Retina (tissue), 1 donor: ENCODE measurements at regions not wholly inside any gene's neighbourhood (a gene's known extent, or its start where the extent isn't known, plus 50 kb on each side); places are given as distances from the start of the nearest gene placed in this dataset.

Experiments used
- DNase-seq: peaks from one replicate; pipeline ENCODE4 v3.0.0-alpha.2; 2016

DNA sequence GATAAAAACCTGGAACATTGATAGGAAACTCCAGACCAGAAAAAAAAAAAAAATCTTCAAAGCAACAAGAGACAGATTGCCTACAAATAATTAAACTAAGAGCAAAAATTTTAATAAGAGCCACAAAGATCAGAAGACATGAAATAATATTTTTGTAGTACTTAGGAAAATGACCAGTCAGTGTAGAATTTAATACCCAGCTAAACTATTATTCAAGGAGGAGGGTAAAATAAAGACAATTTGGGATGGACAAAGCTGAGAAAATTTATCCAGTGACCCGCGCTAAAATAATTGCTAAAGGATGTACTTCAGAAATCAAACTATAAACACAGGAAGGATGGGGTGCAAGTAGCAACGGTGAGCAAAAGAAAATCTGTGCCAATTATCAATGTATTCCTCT, 133.2 kb downstream of the AQP9 start:
- DNase-seq, result no peak

DNA sequence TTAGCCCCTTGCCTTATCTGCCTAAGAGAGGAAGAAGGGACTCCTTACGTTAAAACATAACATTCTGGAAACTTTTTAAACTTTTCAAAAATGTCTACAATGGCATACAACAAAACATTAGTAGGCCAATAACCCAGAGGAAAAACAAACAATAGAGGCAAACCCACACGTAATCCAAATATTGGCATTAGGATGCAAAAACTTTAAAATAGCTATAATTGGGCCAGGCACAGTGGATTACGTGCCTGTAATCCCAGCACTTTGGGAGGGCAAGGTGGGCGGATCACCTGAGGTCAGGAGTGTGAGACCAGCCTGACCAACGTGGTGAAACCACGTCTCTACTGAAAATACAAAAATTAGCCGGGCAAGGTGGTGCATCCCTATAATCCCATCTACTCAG, 134.9 kb downstream of the AQP9 start:
- DNase-seq, result no peak

DNA sequence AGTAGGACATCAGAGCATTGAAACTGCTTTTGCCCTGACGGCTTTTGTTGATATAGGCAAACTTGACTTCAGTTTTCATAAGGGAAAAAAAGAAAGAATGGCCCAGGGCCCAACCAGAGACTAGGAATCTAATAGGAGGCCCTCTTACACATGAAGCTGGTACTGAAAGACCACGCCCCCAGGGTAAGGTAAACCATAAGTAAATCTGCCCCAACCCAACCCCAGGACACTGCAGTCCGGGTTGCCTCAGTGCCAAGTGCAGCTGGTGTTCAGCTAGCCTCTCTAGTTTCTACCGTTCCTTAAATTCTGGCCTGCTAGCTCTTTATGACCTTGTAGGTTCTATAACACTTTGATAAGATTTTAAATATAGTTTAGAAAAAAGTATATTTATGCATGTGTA, 136.7 kb downstream of the AQP9 start:
- DNase-seq, result no peak

DNA sequence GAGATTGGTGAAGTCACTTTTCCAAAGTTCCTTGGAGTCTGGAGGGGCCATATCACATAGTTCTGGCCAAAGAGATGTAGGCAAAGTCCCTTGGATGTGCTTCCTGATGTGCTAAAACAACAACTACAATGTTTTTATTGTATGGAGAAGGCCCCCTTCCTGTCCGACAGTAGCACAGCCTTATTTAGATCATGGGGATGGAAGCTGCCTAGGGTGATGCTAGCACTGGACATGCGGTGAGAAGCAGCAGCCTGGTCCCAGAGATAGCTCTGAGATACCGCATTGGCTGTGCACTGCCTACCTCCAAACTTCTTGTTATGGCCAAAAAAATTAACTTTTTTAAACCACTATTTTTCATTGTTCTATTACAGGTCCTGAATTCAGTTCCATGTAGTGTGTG, 137.6 kb downstream of the AQP9 start:
- no peak for DNase-seq

DNA sequence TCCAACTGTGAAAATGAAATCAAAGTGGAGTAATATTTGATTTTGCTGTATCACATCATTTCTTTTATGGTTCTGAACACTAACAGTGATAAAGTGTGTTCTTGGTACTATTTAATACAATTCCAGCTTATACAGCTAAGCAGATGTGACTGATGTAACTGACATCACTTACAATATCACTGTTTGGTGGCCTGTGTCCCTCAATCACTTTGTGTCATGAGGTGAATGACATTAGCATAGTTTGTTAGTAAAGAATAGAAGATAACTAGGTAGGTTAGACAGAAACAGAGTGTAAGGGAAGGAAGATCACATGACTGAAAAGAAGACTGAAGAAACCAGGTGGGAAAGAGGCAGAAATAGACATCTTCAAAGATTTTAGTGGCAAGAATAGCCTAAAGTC, 138.7 kb downstream of the AQP9 start:
- DNase-seq, result no peak

DNA sequence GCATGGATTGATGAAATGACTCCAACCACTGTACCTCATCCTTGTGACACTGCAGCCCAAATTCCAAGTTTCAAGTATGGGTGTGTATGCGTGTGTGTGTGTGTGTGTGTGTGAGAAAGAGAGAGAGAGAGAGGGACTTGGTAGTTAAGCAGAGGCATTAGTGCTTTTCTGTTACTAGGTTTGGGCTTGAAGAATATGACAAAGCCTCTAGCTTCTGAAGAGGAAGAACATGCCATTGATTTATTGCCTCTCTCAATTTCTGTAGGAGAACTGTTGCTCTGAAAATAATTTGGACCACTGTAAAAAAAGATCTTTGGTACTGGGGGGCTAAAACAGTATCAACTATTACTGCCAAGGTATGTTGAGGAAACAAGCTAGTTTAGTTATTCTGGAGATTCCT, 139.2 kb downstream of the AQP9 start:
- no peak for DNase-seq

DNA sequence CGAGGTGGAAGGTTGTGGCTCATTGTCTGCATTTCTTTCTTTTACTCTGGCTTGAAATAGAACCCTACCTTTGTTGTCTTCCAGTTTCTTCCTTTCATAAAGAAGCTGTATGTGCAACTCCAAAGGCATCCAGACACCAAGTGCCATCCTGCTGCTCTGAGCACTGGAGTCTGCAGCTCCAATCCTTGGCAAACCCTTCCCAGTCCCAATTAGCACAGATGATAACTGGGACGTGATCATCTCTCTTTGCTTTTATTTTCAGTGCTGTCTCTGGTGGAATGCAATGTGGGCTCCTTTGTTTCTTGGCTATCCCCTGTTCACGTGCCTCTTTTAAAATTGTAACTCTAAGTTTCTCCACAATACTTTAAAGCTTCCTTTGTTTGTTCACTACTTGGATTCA, 140.9 kb downstream of the AQP9 start:
- DNase-seq, result no peak

DNA sequence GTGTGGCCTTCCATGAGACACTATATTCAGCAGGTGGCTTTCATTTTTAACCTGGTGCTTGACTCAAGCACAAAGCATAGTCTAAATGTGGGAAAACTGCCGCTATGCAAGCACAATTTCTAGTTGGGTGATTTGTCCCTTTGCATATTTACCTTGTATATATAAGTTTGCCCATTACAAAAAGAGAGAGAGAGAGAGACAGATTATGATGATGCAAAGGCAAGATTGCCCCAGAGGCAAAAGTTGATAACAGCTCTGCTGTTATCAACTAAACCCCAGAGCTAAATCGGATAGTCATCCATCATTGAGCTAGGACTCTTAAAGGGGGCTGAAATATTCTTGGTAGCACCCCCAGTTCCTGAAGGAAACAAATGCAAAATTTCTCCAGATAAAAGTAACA, 141.5 kb downstream of the AQP9 start:
- DNase-seq, result no peak

DNA sequence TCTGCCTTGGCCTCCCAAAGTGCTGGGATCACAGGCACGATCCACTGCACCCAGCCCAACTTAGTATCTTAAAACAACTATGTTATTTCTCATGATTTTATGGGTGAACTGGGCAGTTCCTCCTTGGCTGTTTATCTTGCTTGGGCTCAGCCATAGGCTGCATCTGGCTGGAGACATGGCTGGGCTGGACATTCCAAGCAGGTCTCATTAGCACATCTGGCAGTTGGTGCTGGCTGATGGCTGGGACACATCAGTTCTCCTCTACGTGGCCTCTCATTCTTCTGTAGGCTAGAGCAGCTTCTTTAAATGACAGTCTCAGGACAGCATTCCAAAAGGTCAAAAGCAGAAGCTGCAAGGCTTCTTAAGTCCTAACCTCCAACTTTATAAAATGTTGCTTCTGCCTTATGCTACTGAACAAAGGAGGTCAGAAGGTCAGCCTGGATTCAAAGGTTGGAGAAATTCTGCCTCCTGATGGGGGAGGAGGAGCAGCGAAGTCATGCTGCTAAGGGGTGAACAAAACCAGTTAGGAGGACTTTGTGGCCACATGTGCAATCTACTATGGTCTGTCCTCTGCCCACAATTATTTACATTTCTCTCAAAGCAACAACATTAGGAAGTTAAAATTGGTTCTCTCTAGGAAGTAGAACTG, 144.0 kb downstream of the AQP9 start:
- no peak for DNase-seq

DNA sequence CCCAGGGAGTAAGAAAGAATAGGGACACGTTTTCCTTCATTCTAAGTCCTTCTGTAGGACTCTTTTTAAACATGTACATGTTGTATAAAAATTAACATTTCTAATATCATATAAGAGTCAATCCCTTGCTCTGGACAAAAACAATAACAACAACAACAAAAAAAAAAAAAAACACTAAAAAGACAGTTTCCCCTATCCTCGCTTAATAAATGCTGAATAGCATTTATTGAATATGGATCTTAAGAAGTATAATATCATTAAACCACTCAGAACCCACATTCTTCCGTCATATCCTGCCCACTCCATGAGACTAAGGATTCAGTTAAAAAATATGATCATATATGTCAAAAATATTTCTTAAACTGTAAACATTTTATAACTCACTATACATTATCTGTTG, 145.1 kb downstream of the AQP9 start:
- no peak for DNase-seq

DNA sequence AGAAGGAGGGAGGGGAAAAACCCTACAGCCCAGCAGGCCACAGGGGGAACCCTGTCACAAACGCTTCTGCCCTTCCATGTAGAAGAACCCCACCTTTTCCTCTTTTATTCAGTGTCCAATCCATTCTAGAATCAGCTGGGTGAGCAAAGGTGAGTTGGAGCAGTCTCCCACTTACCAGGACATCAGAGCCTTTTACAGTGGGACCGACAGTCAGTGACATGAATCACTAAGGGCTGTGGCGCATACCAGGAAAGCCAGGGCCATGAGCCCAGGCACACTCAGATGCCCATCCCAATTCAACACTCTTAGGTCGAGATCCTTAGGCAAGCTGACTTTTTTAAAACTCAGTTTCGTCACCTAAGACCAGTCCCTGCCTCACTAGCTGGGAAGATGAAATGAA, 146.1 kb downstream of the AQP9 start:
- DNase-seq, result no peak

DNA sequence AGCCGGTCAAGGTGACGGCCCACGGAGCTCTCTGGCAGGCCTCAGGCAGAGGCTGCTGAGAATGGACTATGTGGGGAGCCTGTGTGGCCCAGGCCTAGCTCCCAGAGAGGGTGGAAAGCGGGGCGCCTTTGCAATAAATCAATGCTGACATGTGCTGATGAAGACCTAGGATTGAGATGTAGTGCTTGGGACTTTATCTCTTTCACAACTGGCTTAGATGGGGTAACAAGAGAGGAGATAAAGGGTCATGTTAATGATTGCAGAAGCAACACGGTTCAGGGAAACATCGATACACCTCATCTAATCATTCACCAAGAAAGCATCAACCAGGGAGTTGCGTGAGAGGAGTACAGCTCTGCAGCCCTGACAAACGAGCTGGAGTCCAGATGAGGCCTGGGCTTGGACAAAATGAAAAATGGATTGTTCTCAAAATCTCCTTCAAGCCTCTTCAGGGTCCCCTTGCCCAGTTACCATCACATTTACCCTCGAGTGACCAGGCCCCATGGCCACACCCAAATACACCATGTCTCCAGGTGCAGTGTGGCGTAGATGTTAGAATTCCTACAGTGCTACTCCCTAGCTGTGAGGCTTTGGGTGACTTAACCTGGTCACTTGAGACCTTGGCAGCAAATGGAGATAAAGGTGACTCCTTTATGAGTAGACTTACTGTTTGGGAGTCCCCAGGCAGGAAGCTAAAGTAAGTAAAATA, 146.4 kb upstream of the LIPC start:
- DNase-seq, result no peak

DNA sequence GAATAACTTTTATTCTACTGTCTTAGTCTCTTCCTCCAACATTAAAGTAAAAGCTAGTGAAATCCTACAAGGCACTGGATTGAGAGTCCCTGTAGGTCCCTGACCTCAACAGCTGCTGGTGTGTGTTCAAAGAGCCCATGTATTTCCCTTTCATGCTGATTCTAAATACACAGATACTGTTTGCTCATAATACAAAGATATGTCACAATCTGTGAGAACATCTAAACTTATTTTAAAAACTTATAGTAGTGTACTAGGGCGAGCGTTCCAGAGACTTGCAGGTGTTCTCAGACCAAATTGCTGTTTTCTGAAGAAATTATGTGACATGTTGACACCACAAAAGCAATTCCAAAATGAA, 145.9 kb upstream of the LIPC start:
- no peak for DNase-seq

DNA sequence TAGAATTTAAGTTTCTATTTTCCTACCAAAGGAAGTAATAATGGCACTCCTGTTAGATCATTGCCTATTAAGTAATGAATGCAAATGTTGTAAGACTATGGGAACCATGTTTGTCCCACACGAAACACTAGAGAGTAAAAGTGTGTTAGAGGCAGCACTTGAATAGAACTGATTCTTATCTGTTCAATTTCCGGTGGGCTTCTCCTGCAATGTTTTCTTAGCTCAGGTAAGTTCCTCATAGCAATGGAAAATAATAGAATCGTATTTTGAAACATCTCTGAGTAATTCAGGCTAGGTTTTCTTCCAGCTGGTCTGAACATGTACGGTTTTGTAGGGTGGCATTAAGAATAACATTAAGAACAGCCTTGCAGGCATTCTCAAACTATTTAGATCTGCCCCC, 145.3 kb upstream of the LIPC start:
- DNase-seq, result no peak

DNA sequence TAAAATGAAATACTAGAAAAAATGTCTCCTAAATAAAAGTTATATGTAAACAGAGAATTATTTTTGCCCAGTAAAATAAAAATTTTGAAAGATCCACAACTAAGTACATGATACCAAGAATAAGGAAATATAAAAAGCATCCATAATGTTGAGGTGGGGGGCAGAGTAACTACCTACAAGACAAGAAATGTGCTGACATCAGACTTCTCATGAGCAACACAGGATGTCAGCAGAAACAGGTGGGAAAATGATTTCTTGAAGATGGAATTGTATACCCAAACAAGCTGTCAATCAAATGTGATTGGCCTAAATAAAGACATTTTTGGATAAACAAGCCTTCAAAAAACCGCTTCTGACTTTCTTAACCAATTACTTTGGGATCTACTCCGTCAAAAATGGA, 143.9 kb upstream of the LIPC start:
- no peak for DNase-seq

DNA sequence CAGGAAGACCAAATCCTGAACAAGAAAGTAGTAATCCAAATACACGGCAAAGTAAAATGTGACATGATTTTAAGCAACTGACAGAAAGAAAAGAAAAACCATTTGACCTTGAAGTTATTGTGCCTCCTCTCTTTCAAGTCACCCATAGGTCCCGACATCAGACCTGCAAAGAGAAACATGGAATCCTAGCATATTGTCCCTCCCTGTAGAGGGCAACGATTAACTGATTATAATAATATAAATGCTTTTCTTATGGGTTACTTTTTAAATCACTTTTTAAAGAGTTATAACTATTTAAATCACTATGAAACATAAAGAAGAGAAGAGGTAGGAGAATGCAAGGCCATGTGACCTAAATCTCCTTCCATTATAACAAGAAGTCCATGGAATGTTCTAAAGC, 143.2 kb upstream of the LIPC start:
- DNase-seq, result no peak

DNA sequence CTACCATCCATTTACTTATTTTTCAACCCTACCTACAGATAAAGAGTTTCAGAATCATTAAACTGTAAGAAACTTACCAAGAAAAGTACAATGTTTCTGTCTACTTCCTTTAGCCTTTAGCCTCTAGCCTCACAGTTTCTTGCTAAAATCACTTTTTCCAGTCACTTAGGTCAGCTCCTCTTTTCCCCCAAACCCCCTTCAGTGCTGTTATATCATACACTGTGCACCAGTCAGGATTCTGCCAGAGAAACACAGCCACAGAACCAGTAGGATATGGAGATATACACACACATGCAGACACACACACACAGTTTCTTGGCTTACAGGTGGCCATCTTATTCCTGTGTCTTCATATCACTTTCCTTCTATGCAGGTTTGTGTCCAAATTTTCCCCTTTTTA, 139.9 kb upstream of the LIPC start:
- no peak for DNase-seq

DNA sequence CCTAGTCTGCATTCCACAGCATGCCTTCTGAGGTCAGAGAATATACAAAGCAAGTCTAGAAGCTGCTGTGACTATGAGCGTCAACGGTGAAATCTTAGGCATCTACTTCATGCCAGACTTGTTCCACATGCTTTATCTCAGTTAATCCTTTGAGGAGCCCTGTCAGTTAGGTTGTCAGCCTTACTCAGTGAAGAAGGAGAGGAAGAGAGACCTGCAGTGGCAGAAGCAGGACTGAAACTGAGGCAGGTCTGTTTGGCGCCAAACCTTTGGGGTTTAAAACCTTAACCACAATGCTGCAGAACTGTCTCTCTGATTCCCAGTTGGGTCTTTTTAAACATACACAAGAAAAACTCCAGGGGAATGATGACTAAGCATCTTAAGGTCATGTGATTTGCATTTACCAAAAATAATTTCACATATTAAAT, 139.0 kb upstream of the LIPC start:
- no peak for DNase-seq

DNA sequence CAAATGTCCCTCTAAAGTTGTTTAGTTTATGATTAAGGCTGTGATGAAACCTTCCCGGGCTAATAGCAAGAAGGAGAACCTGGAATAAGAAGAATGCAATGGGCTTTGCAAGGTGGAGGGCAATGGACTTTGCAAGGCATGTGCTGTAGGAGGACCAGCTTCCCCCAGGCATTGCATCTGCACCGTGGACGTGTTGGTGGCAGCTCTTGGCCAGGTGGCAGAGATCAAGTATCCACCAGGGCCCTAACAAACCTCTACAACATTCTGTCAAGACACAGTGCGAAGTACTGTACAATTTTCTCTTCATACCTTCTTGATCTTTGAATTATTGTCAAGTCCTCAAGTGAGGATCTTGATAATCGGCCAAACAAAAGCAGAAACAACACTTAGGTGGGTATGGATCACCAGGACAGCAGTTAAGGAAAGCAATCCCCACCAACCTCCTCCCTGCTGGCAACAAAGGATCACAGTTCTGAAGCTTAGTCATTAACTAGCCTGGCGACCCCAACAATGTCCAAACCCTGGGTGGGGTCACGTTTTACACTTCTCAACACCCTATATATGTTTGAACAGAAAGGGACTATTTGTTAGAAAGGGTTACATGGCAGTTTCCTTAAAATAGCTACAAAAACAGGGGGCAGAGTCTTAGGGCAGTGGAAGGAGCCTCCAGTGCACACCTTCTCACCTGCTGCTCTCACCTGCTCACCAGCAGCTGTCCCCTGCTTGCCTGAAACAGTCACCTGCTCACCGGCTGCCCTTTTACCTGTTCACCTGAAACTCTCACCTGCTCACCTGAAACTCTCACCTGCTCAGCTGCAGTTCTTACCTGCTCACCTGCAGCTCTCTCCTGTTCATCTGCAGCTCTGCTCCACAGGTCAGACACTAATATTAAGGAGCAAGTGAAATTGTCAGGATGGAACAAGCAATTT, 137.9 kb upstream of the LIPC start:
- no peak for DNase-seq

DNA sequence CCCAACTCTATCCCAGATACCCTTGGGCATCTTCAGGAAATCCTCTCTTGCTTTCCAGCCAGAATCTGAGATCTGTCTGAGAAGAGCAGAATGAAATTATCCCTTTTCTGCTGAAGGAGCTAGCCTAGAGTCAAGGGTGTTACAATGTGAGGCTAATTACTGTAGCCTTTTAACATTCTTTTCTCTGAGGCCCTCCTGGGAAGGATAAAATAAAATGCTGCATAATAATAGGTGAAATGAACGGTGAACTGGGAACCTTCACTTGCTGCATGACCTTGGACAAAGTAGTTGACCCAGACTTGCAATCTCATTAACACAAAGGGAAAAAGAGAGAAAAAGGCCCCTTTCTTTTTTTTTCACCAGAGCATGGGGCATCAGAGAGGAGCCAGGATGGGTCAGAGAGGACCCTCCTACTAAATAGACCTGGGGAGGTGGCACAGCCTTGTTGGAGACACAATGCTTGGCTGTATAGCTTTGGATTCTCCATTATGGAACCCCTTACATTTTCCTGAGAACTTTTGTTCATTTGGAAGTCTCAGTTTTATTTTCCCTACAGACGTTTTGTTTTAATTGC, 137.0 kb upstream of the LIPC start:
- no peak for DNase-seq

DNA sequence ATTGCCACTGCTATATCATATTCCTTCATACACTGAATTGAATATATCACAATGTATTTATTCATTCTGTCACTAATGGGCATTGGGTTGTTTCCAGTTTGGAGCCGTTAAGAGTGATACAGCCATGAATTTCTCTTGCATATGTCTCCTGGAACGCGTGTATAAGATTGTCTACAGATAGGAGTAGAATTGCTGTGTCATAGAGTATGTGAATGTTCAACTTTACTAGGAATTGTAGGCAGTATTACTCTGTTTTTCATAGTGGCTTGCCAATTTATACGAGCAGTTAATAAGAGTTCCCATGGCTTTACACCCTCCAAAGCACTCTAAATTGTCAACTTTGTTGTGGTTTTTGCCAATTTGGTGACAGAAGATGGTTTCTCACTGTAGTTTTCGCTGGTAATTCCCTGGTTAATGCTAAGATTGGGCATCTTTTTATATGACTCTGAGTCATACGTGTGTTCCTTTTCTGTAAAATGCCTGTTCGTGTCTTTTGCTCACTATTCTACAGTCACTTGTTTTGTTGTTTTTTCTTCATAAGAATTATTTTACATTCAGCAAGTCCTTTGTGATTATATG, 136.1 kb upstream of the LIPC start:
- no peak for DNase-seq

DNA sequence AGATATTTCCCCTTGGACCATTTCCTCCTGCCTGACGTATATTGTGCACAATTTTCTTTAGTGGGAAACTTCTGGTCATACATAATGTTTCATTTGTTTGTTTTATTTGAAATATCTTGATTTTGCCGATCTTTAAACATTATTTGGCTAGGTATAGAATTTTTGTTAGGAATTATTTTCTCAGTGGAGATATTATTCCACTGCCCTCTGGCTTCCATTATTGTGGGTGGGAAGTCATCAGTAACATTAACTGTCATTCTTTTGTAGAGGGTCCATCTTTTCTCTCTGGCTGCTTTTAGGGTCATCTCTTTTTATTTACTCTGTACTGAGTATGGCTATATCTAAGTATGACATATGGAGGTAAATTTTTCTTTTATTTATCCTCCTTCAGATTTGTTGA, 135.5 kb upstream of the LIPC start:
- DNase-seq, result no peak

DNA sequence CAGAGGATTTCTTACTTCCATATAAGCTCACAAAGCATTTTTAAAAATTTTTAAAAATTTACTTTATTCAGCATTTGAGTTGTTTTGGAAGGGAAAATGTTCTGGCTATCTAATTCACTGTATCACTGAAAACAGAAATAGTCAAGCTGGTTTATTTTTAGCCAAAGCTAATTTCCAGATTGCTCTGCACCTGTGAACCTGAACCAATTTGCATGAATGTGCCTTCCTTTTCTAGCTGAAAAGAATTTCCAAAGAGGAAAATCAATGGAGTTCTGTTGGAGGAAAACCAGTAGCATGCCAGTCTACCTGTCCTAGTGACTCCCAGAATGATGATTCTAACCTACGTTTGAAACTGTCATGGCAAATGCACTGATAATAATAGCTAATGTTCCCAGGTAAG, 134.2 kb upstream of the LIPC start:
- no peak for DNase-seq
